ENCODE measurements at regions not wholly inside any gene's neighbourhood (a gene's known extent, or its start where the extent isn't known, plus 50 kb on each side); places are given as distances from the start of the nearest gene placed in this dataset.

DNA sequence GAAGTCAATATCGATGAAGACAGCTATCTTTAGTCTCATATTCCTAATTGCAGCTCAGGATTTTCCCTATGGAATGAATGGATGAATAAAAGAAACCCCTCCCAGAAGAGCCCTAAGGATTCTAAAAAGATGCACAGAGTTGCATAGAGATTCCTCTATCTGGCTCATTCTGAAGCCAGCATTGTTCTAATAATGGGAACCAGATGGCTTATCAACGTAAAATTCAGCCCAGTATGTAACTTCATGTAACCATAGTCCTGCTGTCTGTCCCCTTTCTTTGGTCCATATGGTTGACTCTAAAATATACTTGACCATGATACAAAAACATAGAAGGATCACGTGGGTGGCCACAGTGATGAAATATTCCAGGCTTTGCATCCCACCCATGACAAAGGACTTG is 508.6 kb downstream of the RASEF start:
- no peak for TF ChIP-seq ZNF274 (IDR thresholded peaks at IDR 0.05; ENCODE audit: low read depth, low read length)
- TF ChIP-seq YY1 (IDR thresholded peaks at IDR 0.05; ENCODE audit: insufficient read depth, insufficient read length), result no peak
- TF ChIP-seq SUZ12 (IDR thresholded peaks at IDR 0.05; ENCODE audit: extremely low read depth, insufficient read depth, insufficient read length), result no peak
